Amniotic stem cell (primary cell): ENCODE measurements at regions not wholly inside any gene's neighbourhood (a gene's known extent, or its start where the extent isn't known, plus 50 kb on each side); places are given as distances from the start of the nearest gene placed in this dataset.
"Not testable (repeated sequence)": the region's sequence is repeated elsewhere in the genome, so short reads cannot be mapped to it uniquely, and the experiment has no call there.

Experiments
- DNase-seq: peaks from one replicate; lab custom pipeline; 2025; lab: John Stamatoyannopoulos, UW

- not testable (repeated sequence) for DNase-seq
Measured at GRCh38 chr12:9336375-9337011, 128.3 kb upstream of the PZP start.

- no peak for DNase-seq
Measured at GRCh38 chr12:9335867-9336266, 127.7 kb upstream of the PZP start.

DNA sequence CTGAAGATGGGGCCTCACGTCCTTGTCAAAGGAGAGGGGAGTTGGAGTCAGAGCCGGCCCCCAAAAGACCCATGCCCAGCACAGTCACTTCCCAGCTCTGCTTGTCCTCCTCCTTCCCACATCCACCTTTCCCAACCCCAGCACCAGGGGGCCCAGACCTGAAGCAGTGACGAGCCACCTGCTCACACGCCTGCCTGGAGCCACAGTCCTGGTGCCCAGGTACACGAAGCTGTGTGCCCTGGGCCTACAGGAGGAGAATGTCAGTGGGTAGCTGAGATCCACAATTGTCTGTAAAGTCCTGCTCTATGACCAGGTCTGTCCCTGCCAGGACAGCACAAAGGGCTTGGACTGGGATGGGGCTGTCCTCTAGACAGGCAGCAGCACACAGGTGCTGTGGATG lies 126.8 kb upstream of the PZP start:
- DNase-seq = no peak

GRCh38 chr12:9334041-9334692 lies 126.0 kb upstream of the PZP start:
- DNase-seq = no peak

GRCh38 chr12:9333161-9333560 lies 125.0 kb upstream of the PZP start:
- DNase-seq = no peak

GRCh38 chr12:9332564-9332963 lies 124.4 kb upstream of the PZP start:
- no peak for DNase-seq

GRCh38 chr12:9331218-9331626 lies 123.0 kb upstream of the PZP start:
- no peak for DNase-seq

DNA sequence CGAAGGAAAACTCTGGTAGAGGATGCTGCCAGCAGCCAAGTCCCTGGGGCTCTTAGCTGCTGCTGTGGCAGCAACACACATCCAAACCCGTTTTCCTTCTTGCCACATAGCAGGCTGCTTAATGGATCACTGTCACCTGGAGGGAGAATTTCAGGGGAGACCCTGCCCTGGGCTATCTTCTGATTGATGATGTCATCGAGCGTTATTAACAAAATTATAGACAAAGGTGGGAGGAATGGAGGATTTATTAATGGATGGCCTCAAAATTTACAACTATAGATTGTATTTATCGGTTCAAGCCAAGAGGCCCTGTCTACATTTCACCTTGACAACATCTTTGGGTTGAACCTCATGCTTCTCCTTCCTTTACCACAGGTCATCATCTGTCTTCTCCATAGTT lies 120.8 kb upstream of the PZP start:
- no peak for DNase-seq

DNA sequence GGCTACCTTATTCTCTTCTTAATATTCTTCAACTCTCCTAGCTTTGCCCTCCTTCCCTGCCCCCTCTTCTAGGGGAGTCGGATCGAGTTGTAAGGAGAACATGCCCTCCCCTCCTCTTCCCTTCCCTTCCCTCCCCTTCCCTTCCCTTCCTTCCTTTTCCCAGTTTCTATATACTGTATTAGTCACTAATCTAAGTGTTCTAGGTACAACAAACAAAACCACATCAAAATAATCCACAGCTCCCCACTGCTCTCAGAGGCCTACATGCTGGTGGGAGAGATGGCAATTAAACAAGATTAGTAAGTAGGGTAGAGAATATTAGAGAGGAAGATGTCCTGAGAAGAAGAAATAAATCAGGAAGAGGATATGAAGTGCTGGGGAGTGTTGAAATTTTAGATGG lies 119.9 kb upstream of the PZP start:
- DNase-seq = no peak

- DNase-seq = no peak
Measured at GRCh38 chr12:9327320-9327719, 119.1 kb upstream of the PZP start.

GRCh38 chr12:9326849-9327248 lies 118.7 kb upstream of the PZP start:
- DNase-seq = not testable (repeated sequence)

GRCh38 chr12:9326085-9326484 lies 117.9 kb upstream of the PZP start:
- no peak for DNase-seq

GRCh38 chr12:9325471-9325870 lies 117.3 kb upstream of the PZP start:
- no peak for DNase-seq

DNA sequence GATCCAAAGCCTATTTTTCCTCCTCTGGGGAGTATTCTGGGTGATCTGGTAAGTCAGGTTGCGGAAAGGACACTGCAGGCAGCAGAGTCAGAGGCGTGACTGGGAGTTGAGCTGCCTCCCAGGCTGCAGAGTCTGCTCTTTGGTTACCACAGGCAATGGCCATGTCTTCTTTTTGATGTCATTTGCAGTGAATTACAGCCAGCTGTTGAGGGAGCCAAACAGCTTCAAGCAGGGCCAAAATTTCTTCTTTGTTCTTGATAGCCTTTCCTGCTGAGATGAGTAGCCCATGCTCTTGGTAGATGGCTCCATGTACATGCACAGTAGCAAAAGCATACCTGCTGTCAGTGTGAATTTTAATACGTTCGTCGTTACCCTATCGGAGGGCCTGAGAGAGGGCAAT lies 116.6 kb upstream of the PZP start:
- no peak for DNase-seq

- no peak for DNase-seq
Measured at GRCh38 chr12:9323144-9323681, 115.0 kb upstream of the PZP start.

GRCh38 chr12:9319842-9320173 lies 111.6 kb upstream of the PZP start:
- DNase-seq = no peak

- no peak for DNase-seq
Measured at GRCh38 chr12:9319044-9319841, 111.0 kb upstream of the PZP start.

GRCh38 chr12:9313479-9313878 lies 105.3 kb upstream of the PZP start:
- DNase-seq = not testable (repeated sequence)

GRCh38 chr12:9312406-9313392 lies 104.5 kb upstream of the PZP start:
- not testable (repeated sequence) for DNase-seq

GRCh38 chr12:9311454-9311853 lies 103.3 kb upstream of the PZP start:
- not testable (repeated sequence) for DNase-seq

GRCh38 chr12:9310645-9311044 lies 102.5 kb upstream of the PZP start:
- not testable (repeated sequence) for DNase-seq

GRCh38 chr12:9309749-9310148 lies 101.6 kb upstream of the PZP start:
- DNase-seq = not testable (repeated sequence)
